DND-41 (cell line): ENCODE measurements at regions not wholly inside any gene's neighbourhood (a gene's known extent, or its start where the extent isn't known, plus 50 kb on each side); places are given as distances from the start of the nearest gene placed in this dataset.

Source experiments
- EZH2 ChIP-seq: IDR thresholded peaks from 3 replicates; pipeline ENCODE4 v1.6.1; 2012; ENCODE audit warnings: borderline replicate concordance, low read depth, mild to moderate bottlenecking, moderate library complexity, low read length, inconsistent platforms; ENCODE audit not compliant: severe bottlenecking
- TF ChIP-seq, protein P1 (sequence below): IDR thresholded peaks from 2 replicates; pipeline ENCODE4 v1.5.1; 2012; ENCODE audit warnings: borderline replicate concordance, low read length, moderate library complexity, mild to moderate bottlenecking; ENCODE audit not compliant: poor library complexity, severe bottlenecking; ENCODE audit errors: extremely low read depth

DNA sequence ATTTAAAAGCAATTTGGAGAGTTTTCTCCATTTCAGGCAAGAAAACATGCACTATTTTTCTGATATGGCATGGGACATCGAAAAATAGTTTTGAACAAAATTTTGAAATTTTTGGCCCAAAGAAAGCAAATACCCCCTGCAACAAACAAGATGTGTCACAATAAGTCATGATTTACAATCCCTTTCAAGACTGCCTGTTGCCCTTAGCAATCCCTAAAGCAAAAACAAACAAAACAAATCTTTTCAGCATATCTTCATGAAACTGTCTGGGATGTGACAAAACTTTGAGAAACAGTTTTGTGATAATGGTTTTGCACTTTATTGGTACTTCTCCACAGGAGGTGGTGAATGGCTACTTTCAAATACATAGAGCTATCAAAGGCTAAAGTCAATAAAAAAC, 1888.7 kb upstream of the PIK3C3 start:
- TF ChIP-seq, protein P1, sequence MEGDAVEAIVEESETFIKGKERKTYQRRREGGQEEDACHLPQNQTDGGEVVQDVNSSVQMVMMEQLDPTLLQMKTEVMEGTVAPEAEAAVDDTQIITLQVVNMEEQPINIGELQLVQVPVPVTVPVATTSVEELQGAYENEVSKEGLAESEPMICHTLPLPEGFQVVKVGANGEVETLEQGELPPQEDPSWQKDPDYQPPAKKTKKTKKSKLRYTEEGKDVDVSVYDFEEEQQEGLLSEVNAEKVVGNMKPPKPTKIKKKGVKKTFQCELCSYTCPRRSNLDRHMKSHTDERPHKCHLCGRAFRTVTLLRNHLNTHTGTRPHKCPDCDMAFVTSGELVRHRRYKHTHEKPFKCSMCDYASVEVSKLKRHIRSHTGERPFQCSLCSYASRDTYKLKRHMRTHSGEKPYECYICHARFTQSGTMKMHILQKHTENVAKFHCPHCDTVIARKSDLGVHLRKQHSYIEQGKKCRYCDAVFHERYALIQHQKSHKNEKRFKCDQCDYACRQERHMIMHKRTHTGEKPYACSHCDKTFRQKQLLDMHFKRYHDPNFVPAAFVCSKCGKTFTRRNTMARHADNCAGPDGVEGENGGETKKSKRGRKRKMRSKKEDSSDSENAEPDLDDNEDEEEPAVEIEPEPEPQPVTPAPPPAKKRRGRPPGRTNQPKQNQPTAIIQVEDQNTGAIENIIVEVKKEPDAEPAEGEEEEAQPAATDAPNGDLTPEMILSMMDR, result no peak
- TF ChIP-seq EZH2, result no peak
